Transverse colon (tissue), 4 donors: ENCODE measurements at regions not wholly inside any gene's neighbourhood (a gene's known extent, or its start where the extent isn't known, plus 50 kb on each side); places are given as distances from the start of the nearest gene placed in this dataset.

Experiments used
- DNase-seq: peaks from one replicate; pipeline ENCODE4 v3.0.0-alpha.2; 2019
- H3K27ac ChIP-seq, 4 donors: fragments of 200-600 bp; sonication (generic); 2 replicates each; pipeline ENCODE4 v1.5.1; 2016 to 2018; ENCODE audit warnings: inconsistent platforms in 4 of 4
- H3K27me3 ChIP-seq: fragments of 200-600 bp; sonication (generic); 2 replicates; pipeline ENCODE4 v1.5.1; 2017; ENCODE audit warnings: inconsistent platforms
- H3K36me3 ChIP-seq, 4 donors: fragments of 200-600 bp; sonication (generic); 2 replicates each; pipeline ENCODE4 v1.5.1; 2017 to 2019; ENCODE audit warnings: inconsistent platforms in 4 of 4
- H3K4me1 ChIP-seq, 4 donors: fragments of 200-600 bp; sonication (generic); 2 replicates each; pipeline ENCODE4 v1.5.1; 2017 to 2020; ENCODE audit warnings: inconsistent platforms in 4 of 4
- H3K4me3 ChIP-seq, 4 donors: fragments of 200-600 bp; sonication (generic); 1 replicate in 1 of 4; 2 replicates in 3 of 4; pipeline versions ENCODE4 v1.5.1 to v1.6.1; 2017 to 2019; ENCODE audit warnings: inconsistent platforms in 4 of 4
- H3K9me3 ChIP-seq, 2 donors: fragments of 200-600 bp; sonication (generic); 2 replicates each; pipeline ENCODE4 v1.5.1; 2017 to 2019; ENCODE audit warnings: inconsistent platforms in 2 of 2
- EP300 ChIP-seq: sonication (generic); formaldehyde crosslinking; IDR thresholded peaks from one replicate; pipeline ENCODE4 v1.6.1; 2017; ENCODE audit warnings: antibody characterized with exemption, low read depth
- POLR2A ChIP-seq: fragments of 450-650 bp; IDR thresholded peaks from one replicate; pipeline ENCODE4 v1.6.1; 2016; ENCODE audit warnings: antibody characterized with exemption, mild to moderate bottlenecking, moderate library complexity
- POLR2AphosphoS5 ChIP-seq, 3 donors: sonication (generic); formaldehyde crosslinking; IDR thresholded peaks; one replicate each; pipeline ENCODE4 v1.6.1; 2016; ENCODE audit warnings: antibody characterized with exemption in 3 of 3
- WGBS, 2 donors: methylation state at CpG; one replicate each; pipeline ENCODE4 v1.1.5; 2018; ENCODE audit warnings: low coverage in 1 of 2; 5-methylcytosine and 5-hydroxymethylcytosine counted together
- in situ Hi-C, 4 donors: fragments of 200-750 bp; cut with MboI; loops; one replicate each; pipeline versions ENCODE4 v1.15.0 to v1.15.1; 2017; ENCODE audit warnings: low sequenced_read_pairs in 3 of 4, low pct_ligation_motif_present in 1 of 4, low pct_unique_long_range_greater_than_20kb in 1 of 4
- intact Hi-C: fragments of 100-400 bp; cut with DNase I; formaldehyde crosslinking; loops from one replicate; pipeline ENCODE4 v1.15.1; 2023; ENCODE audit warnings: low total_unique reads
- TF ChIP-seq, protein P1 (sequence below), 5 experiments: fragments of 200-600 bp in 3 of 5; fragments of 450-650 bp in 2 of 5; sonication (generic) in 3 of 5; IDR thresholded peaks; 1 replicate in 2 of 5; 2 replicates in 3 of 5; pipeline ENCODE4 v1.5.1; 2016 to 2017; ENCODE audit warnings: antibody characterized with exemption in 5 of 5, inconsistent platforms in 3 of 5, mild to moderate bottlenecking in 2 of 5, moderate library complexity in 1 of 5

DNA sequence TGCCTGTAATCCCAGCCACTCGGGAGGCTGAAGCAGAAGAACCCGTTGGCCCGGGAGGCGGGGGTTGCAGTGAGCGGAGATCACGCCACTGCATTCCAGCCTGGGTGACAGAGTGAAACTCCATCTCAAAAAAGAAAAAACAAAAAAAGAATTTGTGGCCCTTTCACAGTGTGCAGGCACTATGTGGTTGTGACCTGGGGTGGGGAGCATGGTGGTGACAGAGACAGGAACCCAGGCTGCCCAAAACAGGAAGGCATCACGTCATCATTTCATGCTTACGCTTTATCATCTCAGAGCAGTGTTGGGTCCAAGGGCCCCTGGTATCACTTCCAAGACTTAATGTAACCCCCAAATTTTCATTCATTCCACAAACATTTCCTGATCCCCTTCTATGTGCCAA lies 175.7 kb upstream of the GSC start:
- H3K4me3 ChIP-seq = no peak overlapping the region
- WGBS, 2 donors = 84 to 86% methylated on average over 6 to 8 of the region's 8 CpGs
- TF ChIP-seq EP300 (no peak), POLR2AphosphoS5 (IDR thresholded peaks at IDR 0.05) (no peak), POLR2A (no peak)
- TF ChIP-seq, protein P1, sequence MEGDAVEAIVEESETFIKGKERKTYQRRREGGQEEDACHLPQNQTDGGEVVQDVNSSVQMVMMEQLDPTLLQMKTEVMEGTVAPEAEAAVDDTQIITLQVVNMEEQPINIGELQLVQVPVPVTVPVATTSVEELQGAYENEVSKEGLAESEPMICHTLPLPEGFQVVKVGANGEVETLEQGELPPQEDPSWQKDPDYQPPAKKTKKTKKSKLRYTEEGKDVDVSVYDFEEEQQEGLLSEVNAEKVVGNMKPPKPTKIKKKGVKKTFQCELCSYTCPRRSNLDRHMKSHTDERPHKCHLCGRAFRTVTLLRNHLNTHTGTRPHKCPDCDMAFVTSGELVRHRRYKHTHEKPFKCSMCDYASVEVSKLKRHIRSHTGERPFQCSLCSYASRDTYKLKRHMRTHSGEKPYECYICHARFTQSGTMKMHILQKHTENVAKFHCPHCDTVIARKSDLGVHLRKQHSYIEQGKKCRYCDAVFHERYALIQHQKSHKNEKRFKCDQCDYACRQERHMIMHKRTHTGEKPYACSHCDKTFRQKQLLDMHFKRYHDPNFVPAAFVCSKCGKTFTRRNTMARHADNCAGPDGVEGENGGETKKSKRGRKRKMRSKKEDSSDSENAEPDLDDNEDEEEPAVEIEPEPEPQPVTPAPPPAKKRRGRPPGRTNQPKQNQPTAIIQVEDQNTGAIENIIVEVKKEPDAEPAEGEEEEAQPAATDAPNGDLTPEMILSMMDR (IDR thresholded peaks at IDR 0.05) = no peak
- H3K4me1 ChIP-seq = no peaks in the 10 kb centered on the region
- no peaks in the 10 kb centered on the region for H3K36me3 ChIP-seq
- H3K9me3 ChIP-seq = no peaks in the 10 kb centered on the region
- no peak overlapping the region for H3K27ac ChIP-seq
- no peak for DNase-seq
- intact Hi-C loops (loop anchor here (10.0 kb wide), 1 partner anchor 111 kb away; no protein-coding TSS in a partner anchor), in situ Hi-C loops (no loop called here)
- no peaks in the 10 kb centered on the region for H3K27me3 ChIP-seq

DNA sequence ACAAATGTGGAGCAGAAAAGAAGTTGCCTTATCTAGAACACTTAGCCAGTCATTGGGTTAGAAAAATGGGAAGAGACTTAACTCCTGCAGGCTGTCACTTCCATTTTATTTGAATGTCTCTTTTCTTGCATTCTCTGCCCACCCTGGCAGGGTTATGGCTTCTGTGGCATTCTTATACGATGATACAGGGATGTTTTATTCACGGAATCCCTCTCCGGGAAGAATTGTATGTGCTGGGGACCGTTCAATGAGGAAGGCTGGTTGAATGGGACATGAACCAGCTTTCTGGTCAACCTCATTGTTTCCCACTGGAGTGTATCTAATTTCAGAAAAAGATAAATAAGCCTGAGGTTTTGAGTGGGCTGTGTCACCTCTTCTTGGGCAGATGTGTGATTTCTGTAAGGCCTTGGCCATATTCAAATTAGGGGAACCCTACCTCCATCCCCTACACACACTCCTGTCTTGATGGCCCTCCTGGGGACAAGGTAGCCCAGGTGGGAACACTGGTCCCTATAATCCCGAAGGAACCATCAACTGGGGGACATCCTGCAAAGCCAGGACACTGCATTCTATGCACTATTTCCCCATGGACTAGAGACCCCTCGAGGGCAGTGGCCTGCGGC lies 174.8 kb upstream of the GSC start:
- Histone ChIP-seq H3K9me3 (no peaks in the 10 kb centered on the region), H3K27ac (no peak overlapping the region), H3K4me3 (no peak overlapping the region), H3K27me3 (no peaks in the 10 kb centered on the region), H3K36me3 (no peaks in the 10 kb centered on the region), H3K4me1 (no peaks in the 10 kb centered on the region)
- 86% methylated on average over 5 of the region's 7 CpGs; no CpG with 5 or more reads in 1 of the 2 donors for WGBS, 2 donors
- TF ChIP-seq POLR2AphosphoS5 (IDR thresholded peaks at IDR 0.05) (no peak), POLR2A (no peak), EP300 (no peak)
- TF ChIP-seq, protein P1 (IDR thresholded peaks at IDR 0.05) = no peak
- intact Hi-C loops (loop anchor here (10.0 kb wide), 1 partner anchor 110 kb away; no protein-coding TSS in a partner anchor), in situ Hi-C loops (no loop called here)
- DNase-seq = no peak

DNA sequence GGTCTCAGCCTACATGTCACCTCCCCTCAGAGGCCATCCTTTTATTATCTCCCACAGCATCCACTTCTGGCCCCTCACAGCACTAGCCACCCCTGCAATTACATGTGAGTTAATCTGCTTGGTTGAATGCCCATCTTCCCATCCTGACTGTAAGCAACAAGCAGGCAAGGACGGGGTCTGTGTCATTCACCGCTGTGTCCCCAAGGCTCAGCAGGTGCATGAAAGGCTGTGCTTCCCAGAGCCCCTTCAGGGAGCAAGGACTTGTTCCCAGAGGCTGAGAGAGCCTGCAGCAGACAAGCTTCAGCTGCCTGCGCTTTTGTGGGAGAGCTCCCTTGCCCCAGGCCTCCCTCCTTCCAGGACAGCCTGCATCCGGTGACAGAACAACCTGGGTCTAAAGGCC lies 172.7 kb upstream of the GSC start:
- peaks cover 0 to under 1% (median 0%) of the 10 kb centered on the region in 4 donors for H3K4me1 ChIP-seq
- intact Hi-C loops = loop anchor here (10.0 kb wide), 1 partner anchor 108 kb away; no protein-coding TSS in a partner anchor
- 85 to 100% methylated on average over 2 to 4 of the region's 4 CpGs for WGBS, 2 donors
- H3K27me3 ChIP-seq = no peaks in the 10 kb centered on the region
- no peak for DNase-seq
- in situ Hi-C loops = no loop called here
- TF ChIP-seq EP300 (no peak), POLR2AphosphoS5 (IDR thresholded peaks at IDR 0.05) (no peak), POLR2A (no peak)
- TF ChIP-seq, protein P1 (IDR thresholded peaks at IDR 0.05) = no peak
- H3K4me3 ChIP-seq = no peak overlapping the region
- H3K36me3 ChIP-seq = no peaks in the 10 kb centered on the region
- H3K9me3 ChIP-seq = no peaks in the 10 kb centered on the region
- H3K27ac ChIP-seq = no peak overlapping the region

- WGBS, 2 donors = 95% methylated on average over 5 of the region's 5 CpGs; no CpG with 5 or more reads in 1 of the 2 donors
- intact Hi-C loops (loop anchor here (10.0 kb wide), 1 partner anchor 107 kb away; no protein-coding TSS in a partner anchor), in situ Hi-C loops (no loop called here)
- H3K27ac ChIP-seq = no peak overlapping the region
- DNase-seq = no peak
- no peak for TF ChIP-seq EP300
- no peak for TF ChIP-seq POLR2AphosphoS5 (IDR thresholded peaks at IDR 0.05)
- TF ChIP-seq, protein P1 (IDR thresholded peaks at IDR 0.05) = no peak
- TF ChIP-seq POLR2A = no peak
- H3K4me3 ChIP-seq = no peak overlapping the region
- H3K9me3 ChIP-seq = no peaks in the 10 kb centered on the region
- peaks cover 6 to 9% (median 6%) of the 10 kb centered on the region in 4 donors for H3K4me1 ChIP-seq
- H3K27me3 ChIP-seq = no peaks in the 10 kb centered on the region
- H3K36me3 ChIP-seq = no peaks in the 10 kb centered on the region
Observed at GRCh38 chr14:94941311-94941710, 171.4 kb upstream of the GSC start.
